ENCODE measurements at regions not wholly inside any gene's neighbourhood (a gene's known extent, or its start where the extent isn't known, plus 50 kb on each side); places are given as distances from the start of the nearest gene placed in this dataset.

- TF ChIP-seq EZH2 (IDR thresholded peaks at IDR 0.05; ENCODE audit: borderline replicate concordance, low read depth, low read length, poor library complexity, severe bottlenecking) = no peak
- TF ChIP-seq, protein P1, sequence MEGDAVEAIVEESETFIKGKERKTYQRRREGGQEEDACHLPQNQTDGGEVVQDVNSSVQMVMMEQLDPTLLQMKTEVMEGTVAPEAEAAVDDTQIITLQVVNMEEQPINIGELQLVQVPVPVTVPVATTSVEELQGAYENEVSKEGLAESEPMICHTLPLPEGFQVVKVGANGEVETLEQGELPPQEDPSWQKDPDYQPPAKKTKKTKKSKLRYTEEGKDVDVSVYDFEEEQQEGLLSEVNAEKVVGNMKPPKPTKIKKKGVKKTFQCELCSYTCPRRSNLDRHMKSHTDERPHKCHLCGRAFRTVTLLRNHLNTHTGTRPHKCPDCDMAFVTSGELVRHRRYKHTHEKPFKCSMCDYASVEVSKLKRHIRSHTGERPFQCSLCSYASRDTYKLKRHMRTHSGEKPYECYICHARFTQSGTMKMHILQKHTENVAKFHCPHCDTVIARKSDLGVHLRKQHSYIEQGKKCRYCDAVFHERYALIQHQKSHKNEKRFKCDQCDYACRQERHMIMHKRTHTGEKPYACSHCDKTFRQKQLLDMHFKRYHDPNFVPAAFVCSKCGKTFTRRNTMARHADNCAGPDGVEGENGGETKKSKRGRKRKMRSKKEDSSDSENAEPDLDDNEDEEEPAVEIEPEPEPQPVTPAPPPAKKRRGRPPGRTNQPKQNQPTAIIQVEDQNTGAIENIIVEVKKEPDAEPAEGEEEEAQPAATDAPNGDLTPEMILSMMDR (conservative IDR thresholded peaks at IDR 0.05; ENCODE audit: low read depth, low read length) = no peak
Observed at GRCh38 chr17:13263746-13264145, 245.9 kb upstream of the ELAC2 start.

Measured in A673 (cell line).